ENCODE measurements at regions not wholly inside any gene's neighbourhood (a gene's known extent, or its start where the extent isn't known, plus 50 kb on each side); places are given as distances from the start of the nearest gene placed in this dataset.

DNA sequence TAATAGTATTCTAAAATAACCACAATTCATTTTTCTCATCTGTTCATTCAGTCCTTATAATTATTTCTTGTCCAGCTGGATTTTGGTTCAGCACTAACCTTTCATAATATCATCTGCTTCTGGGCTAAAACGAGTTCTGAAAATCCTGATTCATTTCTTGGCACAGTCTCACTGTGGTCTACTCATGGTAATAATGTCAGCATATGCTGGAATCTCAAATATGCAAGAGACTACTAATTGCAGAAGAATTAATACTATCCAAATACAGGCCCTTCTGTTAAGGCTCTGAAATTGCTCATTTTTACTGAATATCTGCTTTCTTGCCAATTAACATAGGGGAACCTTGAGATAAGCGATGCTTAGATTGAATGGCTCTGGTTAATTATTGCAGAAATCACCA lies 597.1 kb downstream of the RPL10L start:
- TF ChIP-seq LEF1 (IDR thresholded peaks at IDR 0.05; ENCODE audit: borderline replicate concordance) (no peak), ELF4 (IDR thresholded peaks at IDR 0.05) (no peak), TARDBP (IDR thresholded peaks at IDR 0.05) (no peak), HDGF (IDR thresholded peaks at IDR 0.05; ENCODE audit: borderline replicate concordance) (no peak), BHLHE40 (IDR thresholded peaks at IDR 0.05; ENCODE audit: borderline replicate concordance) (no peak), SUZ12 (IDR thresholded peaks at IDR 0.05) (no peak), SP1 (IDR thresholded peaks at IDR 0.05) (no peak)
- CTCF ChIA-PET = no interaction called here
- POLR2A ChIA-PET = no interaction called here
- DNase-seq (ENCODE audit: extremely low spot score) = no peak

DNA sequence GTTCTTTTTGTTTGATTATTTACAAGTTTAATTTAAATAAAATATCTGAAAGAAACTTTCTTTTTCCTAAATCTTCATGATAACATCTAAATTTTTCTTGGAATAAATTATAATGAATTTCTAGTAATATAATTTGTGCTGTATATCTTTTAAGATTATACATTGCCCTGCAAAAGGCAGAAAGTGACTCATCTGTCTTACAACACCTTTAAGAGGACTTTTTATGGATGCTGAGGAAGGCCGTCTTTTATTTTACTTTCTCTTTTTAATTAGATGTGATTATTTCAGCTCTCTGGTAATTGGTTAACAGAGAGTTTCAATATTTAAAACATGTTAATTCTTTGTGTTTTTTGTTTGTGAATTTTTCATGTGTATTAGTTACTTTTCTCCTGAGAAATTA lies 598.4 kb downstream of the RPL10L start:
- no peak for TF ChIP-seq ELF4 (IDR thresholded peaks at IDR 0.05)
- no peak for TF ChIP-seq LEF1 (IDR thresholded peaks at IDR 0.05; ENCODE audit: borderline replicate concordance)
- no peak for TF ChIP-seq L3MBTL2 (conservative IDR thresholded peaks at IDR 0.05)
- no peak for TF ChIP-seq FOXK2 (IDR thresholded peaks at IDR 0.05)
- no peak for TF ChIP-seq HDGF (IDR thresholded peaks at IDR 0.05; ENCODE audit: borderline replicate concordance)
- TF ChIP-seq CTBP1 (IDR thresholded peaks at IDR 0.05; ENCODE audit: borderline replicate concordance) = no peak
- no peak for TF ChIP-seq NFRKB (IDR thresholded peaks at IDR 0.05)
- ChIA-PET CTCF (no interaction called here), POLR2A (no interaction called here)
- no peak for DNase-seq (ENCODE audit: extremely low spot score)

DNA sequence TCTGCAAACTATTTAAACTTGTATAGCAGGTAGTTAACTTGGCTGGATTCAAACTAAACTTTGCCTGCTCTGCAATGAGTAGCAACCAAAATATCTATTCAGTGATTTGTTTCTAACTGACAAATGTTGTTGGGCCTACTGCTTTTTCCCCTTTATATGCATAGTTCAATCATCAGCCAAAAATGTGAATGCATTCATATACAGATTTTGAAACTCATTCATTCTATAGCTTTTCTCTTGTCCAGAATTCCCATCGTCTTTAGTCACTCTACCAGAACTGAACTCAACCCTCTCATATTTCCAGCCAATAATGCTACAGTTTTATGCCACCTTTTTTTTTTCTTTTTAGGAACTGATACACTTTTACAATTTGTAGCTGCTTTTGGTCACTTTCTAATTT lies 599.8 kb downstream of the RPL10L start:
- DNase-seq (ENCODE audit: extremely low spot score) = no peak

DNA sequence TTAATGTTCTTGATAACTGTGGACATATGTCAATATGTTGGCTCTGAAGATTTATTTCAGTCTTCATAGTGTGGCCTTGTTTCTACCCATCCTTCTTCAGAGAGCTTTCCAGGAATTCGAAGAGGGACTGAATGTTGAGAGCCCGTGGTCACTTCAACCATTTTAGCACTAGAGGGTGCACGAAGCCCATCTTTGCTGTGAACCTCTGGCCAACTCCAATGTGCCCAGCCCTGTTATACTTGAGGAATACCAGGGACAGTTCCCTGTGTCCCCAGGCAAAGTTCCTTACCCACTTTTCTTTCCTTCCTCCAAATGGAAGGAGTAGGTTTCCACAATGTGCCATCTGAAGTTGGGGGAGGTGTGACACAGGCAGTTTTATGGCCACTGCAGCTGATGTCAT lies 603.5 kb downstream of the RPL10L start:
- ChIA-PET POLR2A (no interaction called here), CTCF (interaction anchor here (0.5 kb wide), 1 partner anchor 214 kb away, joined by 3 read pairs; no protein-coding TSS in a partner anchor)
- TF ChIP-seq FOXK2 (IDR thresholded peaks at IDR 0.05) = no peak
- no peak for TF ChIP-seq ELF4 (IDR thresholded peaks at IDR 0.05)
- peak; percentile 45 for DNase-seq (ENCODE audit: extremely low spot score)

More for the DNA sequence above, 599.8 kb downstream of the RPL10L start:
- ChIA-PET POLR2A (no interaction called here), CTCF (no interaction called here)
- TF ChIP-seq SP1 (IDR thresholded peaks at IDR 0.05) = no peak
- TF ChIP-seq SUZ12 (IDR thresholded peaks at IDR 0.05) = no peak
- no peak for TF ChIP-seq HDGF (IDR thresholded peaks at IDR 0.05; ENCODE audit: borderline replicate concordance)
- no peak for TF ChIP-seq ZNF384 (IDR thresholded peaks at IDR 0.05)

DNA sequence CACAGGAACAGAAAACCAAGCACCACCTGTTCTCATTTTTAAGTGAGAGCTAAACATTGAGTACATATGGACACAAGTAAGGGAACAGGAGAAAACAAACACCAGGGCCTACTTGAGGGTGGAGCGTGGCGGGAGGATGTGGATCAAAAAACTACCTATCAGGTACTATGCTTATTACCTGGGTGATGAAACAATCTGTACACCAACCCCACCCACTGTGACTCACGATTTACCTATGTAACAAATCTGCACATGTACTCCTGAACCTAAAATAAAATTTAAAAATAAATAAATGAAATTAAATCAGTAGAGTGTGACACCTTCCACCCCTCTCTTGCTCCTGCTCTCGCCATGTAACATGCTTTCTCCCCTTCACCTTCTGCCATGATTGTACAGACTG lies 615.5 kb downstream of the RPL10L start:
- TF ChIP-seq ARNT (IDR thresholded peaks at IDR 0.05) = no peak
- no peak for TF ChIP-seq L3MBTL2 (conservative IDR thresholded peaks at IDR 0.05)
- TF ChIP-seq HDGF (IDR thresholded peaks at IDR 0.05; ENCODE audit: borderline replicate concordance) = no peak
- TF ChIP-seq SUZ12 (IDR thresholded peaks at IDR 0.05) = no peak
- TF ChIP-seq ZNF384 (IDR thresholded peaks at IDR 0.05) = no peak
- TF ChIP-seq CTBP1 (IDR thresholded peaks at IDR 0.05; ENCODE audit: borderline replicate concordance) = no peak
- no peak for TF ChIP-seq FOXK2 (IDR thresholded peaks at IDR 0.05)
- TF ChIP-seq NFRKB (IDR thresholded peaks at IDR 0.05) = no peak
- TF ChIP-seq BHLHE40 (IDR thresholded peaks at IDR 0.05; ENCODE audit: borderline replicate concordance) = no peak
- TF ChIP-seq FOXA1 (IDR thresholded peaks at IDR 0.05) = no peak
- TF ChIP-seq LEF1 (IDR thresholded peaks at IDR 0.05; ENCODE audit: borderline replicate concordance) = no peak
- TF ChIP-seq FOXM1 (IDR thresholded peaks at IDR 0.05; ENCODE audit: borderline replicate concordance) = no peak
- no peak for TF ChIP-seq TARDBP (IDR thresholded peaks at IDR 0.05)
- TF ChIP-seq SP1 (IDR thresholded peaks at IDR 0.05) = no peak
- TF ChIP-seq, protein P1, sequence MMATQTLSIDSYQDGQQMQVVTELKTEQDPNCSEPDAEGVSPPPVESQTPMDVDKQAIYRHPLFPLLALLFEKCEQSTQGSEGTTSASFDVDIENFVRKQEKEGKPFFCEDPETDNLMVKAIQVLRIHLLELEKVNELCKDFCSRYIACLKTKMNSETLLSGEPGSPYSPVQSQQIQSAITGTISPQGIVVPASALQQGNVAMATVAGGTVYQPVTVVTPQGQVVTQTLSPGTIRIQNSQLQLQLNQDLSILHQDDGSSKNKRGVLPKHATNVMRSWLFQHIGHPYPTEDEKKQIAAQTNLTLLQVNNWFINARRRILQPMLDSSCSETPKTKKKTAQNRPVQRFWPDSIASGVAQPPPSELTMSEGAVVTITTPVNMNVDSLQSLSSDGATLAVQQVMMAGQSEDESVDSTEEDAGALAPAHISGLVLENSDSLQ (IDR thresholded peaks at IDR 0.05) = no peak
- no peak for DNase-seq (ENCODE audit: extremely low spot score)
- ChIA-PET POLR2A (no interaction called here), CTCF (no interaction called here)

DNA sequence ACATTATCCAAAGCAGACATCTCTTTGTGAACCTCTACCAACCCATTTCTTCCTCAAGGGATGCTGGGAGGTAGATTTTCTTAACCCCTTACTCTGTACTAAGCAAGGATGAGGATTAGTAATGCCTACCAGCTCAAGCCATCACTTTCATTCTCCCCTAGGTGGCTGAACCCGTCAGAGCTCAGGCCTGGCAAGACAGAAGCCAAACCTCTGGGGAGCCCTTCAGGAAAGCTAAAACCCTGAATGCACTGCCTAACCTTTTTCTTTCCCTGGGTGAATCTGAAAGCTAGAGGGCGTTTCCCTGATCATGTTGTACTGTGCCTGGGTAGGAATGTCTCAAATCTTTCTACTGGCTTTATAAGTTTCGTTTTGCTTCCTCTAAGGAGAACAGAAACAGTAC lies 617.3 kb downstream of the RPL10L start:
- TF ChIP-seq FOXA1 (IDR thresholded peaks at IDR 0.05) (no peak), SP1 (IDR thresholded peaks at IDR 0.05) (no peak), FOXM1 (IDR thresholded peaks at IDR 0.05; ENCODE audit: borderline replicate concordance) (no peak), TARDBP (IDR thresholded peaks at IDR 0.05) (no peak), CTBP1 (IDR thresholded peaks at IDR 0.05; ENCODE audit: borderline replicate concordance) (no peak), SUZ12 (IDR thresholded peaks at IDR 0.05) (no peak), ZNF384 (IDR thresholded peaks at IDR 0.05) (no peak), LEF1 (IDR thresholded peaks at IDR 0.05; ENCODE audit: borderline replicate concordance) (no peak), ELF4 (IDR thresholded peaks at IDR 0.05) (no peak), FOXK2 (IDR thresholded peaks at IDR 0.05) (no peak), ARNT (IDR thresholded peaks at IDR 0.05) (no peak), BHLHE40 (IDR thresholded peaks at IDR 0.05; ENCODE audit: borderline replicate concordance) (no peak)
- DNase-seq (ENCODE audit: extremely low spot score) = no peak
- CTCF ChIA-PET = no interaction called here
- POLR2A ChIA-PET = no interaction called here

DNA sequence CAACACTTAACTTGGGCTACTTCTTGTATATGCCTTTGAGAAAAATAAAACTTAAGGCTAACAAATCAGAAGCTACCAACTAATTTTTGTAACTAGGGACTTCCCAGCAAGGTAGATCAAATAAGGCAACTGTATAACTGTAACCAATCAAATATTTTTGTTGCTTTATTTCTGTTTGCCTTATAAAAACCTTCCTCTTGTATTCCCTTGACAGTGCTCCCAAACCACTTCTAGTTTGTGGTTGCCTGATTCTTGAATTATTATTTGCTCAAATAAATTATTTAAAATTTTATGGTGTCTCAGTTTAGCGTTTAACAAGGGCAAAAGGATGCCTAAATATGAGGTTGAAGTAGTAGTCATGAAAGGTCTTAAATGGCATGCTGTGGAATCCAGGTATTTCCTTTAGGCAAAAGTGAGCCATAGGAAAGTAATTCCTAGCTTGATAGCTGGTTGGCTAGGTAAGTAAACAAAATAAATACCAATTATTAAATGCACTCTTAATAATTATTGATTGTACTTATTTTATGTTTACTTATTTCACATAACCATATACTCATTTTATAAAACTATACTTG lies 632.6 kb downstream of the RPL10L start:
- POLR2A ChIA-PET = no interaction called here
- TF ChIP-seq ZNF384 (IDR thresholded peaks at IDR 0.05) (no peak), ELF4 (IDR thresholded peaks at IDR 0.05) (no peak), FOXM1 (IDR thresholded peaks at IDR 0.05; ENCODE audit: borderline replicate concordance) (no peak), ARNT (IDR thresholded peaks at IDR 0.05) (no peak), TARDBP (IDR thresholded peaks at IDR 0.05) (no peak), FOXK2 (IDR thresholded peaks at IDR 0.05) (no peak), LEF1 (IDR thresholded peaks at IDR 0.05; ENCODE audit: borderline replicate concordance) (no peak), SUZ12 (IDR thresholded peaks at IDR 0.05) (no peak), SP1 (IDR thresholded peaks at IDR 0.05) (no peak), HDGF (IDR thresholded peaks at IDR 0.05; ENCODE audit: borderline replicate concordance) (no peak), FOXA1 (IDR thresholded peaks at IDR 0.05) (no peak), L3MBTL2 (conservative IDR thresholded peaks at IDR 0.05) (no peak), BHLHE40 (IDR thresholded peaks at IDR 0.05; ENCODE audit: borderline replicate concordance) (no peak), NFRKB (IDR thresholded peaks at IDR 0.05) (no peak), CTBP1 (IDR thresholded peaks at IDR 0.05; ENCODE audit: borderline replicate concordance) (no peak)
- TF ChIP-seq, protein P1 (IDR thresholded peaks at IDR 0.05) = no peak
- no peak for DNase-seq (ENCODE audit: extremely low spot score)
- CTCF ChIA-PET = no interaction called here

Data from HEK293T (cell line).